Bone marrow (tissue), 2 donors: ENCODE measurements at regions not wholly inside any gene's neighbourhood (a gene's known extent, or its start where the extent isn't known, plus 50 kb on each side); places are given as distances from the start of the nearest gene placed in this dataset.
"Not testable (repeated sequence)": the region's sequence is repeated elsewhere in the genome, so short reads cannot be mapped to it uniquely, and the experiment has no call there.

Experiments
- DNase-seq, 2 donors: peaks; one replicate each; lab custom pipeline; 2025; lab: John Stamatoyannopoulos, UW

DNA sequence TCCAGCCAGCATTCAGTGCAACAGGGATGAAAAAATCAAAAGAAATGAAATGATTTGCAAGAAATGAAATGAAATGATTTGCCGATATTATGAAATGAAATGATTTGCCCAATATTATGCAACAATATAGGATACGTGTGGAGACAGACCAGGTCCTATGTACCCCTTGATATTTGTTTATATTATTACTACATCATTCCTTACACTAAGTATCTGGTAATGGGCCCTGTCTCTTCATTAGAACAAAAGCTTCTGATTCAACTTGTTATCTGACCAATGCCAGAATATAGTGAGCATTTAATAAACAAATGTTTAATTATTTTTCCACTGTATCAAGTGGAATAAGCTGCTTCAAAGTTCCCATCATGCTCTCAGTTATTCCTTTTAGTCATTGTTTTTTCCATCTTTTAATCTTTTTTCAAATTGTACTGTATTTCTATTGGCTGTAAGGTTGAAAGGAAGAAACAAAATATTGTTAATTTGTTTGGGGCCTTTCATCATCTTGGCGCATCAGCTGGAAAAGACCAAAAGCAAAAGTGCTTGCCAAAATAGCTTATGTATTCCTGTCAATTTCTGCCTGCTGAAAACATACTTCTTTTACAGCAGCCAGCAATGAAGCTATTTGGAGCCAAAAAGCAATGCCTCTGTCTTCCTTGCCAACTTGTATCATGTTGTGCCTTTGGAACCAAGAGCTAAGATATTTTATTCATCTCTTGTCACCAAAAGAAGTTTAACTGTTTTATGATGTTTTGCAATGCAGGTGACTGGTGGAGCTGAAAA is 2314.9 kb downstream of the LRRC4C start:
- DNase-seq: no peak

DNA sequence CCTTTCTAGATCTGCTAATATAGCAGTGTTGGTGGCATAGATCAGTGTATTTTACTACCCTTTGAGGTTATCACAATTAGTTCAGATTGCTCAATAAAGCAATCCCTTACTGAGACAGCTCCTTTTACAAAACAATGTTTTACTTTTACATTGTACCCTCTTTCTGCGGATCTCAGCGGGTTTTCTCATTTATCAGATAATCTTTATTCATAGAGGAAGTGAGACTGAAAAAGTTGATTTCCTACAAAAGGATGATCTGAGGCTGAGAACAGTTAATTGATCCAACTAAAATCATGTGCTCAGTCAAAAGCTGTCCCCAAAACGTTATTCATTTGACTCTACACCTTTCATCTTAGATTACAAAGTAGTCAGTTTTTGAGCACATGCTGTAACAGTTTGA is 2319.9 kb downstream of the LRRC4C start:
- no peak for DNase-seq

DNA sequence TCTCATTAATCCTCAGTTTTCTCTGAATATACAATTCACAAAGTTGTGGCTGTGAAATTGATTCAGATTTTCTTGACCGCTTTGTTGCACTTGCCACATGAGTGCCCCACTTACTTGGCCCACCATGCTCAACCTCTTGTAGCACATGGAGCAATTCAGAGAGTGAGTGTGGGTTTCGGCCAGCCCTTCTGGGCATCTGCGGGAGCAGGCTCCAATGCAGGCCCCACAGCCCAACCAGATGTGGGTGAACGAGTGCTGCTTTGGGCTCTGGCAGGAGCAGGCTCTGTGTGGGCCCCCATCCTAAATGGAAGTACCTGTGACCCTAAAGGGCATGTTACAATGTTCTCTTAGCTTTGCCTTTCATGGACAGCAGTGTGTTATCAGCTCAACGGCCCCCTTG is 2338.6 kb downstream of the LRRC4C start:
- no peak for DNase-seq

DNA sequence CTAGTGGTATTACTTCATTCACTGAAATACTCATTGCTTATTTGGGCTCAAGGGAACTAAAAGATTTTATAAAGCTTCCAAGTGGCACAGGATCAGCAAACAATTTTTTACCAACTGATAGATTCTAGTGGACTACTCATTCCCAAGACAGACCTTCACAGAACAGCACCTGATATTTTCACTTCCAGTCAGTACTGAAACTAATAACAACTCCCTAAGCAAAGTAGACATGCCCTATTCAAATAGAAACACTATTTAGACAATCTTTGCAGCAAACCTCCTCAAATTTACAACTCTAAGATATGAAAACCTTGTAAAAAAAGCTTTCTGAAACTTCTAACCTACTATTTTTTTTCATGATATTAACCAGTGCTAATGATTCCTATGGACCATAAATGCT is 2345.8 kb downstream of the LRRC4C start:
- no peak for DNase-seq

DNA sequence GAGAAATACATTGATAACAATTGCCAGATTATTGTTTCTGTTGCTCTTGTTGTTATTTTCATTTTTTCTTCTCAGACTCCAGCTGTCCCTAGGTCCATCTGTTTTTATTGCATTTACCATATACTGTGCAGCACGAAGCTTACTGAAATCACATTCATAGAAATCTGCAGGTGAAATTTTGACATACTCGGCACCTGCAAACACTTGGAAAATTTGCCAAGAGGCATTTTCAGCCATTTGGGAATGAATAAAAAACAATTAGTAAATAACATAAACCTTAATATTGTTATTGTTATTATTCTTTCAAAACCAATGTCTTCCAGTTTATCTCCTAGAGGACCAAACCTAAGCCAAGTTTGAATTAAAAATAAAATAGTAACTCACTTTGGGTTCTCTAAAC is 2357.2 kb downstream of the LRRC4C start:
- DNase-seq: no peak

DNA sequence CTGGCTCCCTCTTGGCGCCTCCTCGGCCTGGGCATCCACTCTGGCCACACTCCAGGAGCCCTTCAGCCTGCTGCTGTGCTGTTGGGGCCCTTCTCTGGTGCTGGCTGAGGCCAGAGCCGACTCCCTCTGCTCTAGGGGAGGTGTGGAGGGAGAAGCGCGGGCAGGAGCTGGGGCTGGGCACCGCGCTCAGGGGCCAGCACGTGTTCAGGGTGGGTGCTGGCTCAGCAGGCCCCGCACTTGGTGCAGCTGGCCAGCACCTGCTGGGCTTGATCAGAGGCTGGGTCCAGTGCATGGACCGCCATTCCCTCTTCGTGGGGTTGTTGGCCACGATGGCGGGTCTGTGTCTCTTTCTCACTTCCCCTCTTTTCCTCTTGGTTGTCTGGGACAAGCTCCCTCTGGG is 2381.0 kb downstream of the LRRC4C start:
- no peak for DNase-seq

DNA sequence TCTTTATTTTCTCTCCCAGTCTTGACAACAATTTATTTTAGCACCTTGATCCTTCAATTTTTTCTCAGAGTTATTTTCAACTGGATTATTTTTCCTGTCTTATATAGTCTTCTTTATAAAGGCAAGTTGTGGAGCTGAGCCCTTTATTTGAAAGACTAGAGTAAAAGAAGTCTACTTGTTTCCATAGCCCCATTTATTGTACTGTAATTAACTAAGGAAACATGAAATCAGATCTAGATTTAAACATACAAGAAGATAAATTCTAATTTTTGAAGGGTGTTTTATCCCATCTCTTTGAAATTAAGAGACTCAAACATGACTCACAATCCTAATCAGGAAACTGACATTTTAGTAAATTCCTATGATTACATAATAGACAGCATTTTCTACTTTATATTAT is 2421.8 kb downstream of the LRRC4C start:
- DNase-seq: no peak

DNA sequence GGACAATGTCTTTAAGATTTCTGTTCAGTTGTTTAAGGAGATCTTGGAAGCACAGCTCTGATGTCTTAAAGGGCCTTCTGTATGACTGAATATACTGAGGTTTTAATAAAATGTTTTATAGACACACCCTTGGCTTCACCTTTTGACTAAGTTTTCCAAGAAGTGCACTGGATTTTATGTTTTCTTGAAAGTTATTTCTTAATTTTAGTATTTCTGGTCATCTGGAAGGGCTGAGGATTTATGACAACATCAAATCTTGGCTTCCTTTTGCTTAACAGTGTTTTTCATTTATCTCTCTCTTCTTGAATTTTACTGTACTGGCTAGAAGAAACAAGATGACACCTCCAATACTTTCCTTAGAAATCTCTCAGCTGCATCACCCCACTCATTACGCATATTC is 2423.4 kb downstream of the LRRC4C start:
- no peak for DNase-seq

DNA sequence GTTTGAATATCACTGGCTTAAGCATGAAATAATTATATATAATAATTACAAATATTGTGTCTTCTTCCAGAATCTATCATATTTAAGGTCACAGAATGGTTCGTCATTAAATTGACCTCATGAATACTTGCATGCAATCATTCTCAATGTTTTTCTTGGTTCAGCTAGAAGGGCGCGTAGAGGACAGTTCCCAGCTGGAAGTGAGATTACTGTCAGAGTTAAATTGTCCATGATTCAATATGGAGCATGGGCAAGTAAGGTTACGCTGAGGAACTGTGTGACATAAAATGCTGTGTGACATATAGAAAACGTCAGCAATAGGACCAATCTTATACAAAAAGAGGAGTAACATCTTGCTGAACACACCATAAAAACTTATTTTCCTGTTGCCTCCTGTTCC is 2423.5 kb upstream of the RAG2 start:
- DNase-seq: no peak

DNA sequence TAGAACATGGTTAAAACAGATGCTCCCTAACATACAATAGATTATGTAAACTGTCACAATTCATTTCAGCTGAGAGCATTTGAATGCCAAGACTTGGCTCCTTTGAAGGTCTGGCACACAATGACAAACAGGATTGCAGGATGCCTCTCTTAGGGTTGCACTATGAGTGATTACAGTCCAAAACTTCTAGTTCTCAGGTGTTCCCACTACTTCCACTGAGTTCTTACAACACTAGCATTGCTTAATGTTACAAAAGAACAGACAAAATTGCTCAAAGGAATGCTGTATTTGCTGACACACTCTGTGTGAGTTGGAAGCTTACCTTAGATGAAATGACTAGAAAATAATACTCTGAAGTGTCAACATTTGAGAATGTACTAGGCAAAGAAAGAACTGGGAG is 2413.8 kb upstream of the RAG2 start:
- no peak for DNase-seq

DNA sequence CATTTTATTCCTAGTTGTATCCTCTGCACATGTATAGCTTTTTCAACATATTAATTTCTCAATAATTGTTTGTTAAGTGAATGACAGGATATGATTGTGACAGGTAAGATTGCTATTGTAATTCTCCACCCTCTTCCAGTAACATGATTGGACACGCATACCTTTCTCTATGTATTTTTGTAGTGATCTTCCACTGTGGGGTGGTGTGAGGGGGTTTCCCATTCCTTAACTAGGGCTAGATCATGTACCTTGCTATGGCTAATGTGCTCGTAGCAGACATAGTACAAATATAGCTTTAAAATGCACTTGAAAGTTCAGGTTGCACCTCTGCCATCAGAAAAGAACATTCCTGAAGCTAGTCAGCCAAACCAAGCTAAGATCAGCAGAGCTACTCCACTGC is 2392.8 kb upstream of the RAG2 start:
- DNase-seq: no peak

DNA sequence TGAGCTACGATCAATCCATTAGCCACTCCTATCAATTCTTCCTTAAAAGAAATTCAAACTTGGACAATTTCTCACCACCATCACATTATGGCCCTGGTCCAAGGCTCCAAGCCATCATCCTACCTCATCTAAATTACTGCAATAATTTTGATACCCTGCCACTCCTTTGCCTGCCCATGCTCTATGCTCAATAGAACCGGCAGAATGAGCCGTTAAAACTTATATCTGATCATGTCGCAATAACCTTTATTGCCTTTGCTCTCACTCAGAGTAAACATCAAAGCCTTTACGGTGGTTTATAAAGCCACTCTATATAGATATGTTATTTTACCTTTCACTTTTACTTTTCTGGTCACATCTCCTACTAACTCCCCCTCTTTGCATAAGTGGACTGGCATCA is 2392.1 kb upstream of the RAG2 start:
- DNase-seq: no peak

DNA sequence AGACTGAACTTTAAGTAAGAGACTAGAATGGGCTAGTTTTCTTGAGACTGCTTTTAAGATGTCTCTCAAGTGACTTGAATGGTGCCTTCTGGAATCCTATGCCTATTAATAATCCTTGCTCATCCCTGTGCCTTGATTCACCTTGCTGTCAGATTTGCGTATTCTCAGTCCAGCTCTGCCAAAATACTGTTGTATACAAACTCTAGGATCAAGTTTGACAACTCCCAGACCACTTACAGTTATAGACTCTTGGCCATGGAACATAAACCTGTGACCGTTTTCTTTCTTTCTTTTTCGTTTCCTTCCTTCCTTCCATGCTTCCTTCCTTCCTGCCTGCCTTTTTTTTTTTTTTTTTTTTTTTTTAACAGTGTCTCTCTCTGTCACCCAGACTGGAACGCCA is 2390.9 kb upstream of the RAG2 start:
- DNase-seq: no peak

DNA sequence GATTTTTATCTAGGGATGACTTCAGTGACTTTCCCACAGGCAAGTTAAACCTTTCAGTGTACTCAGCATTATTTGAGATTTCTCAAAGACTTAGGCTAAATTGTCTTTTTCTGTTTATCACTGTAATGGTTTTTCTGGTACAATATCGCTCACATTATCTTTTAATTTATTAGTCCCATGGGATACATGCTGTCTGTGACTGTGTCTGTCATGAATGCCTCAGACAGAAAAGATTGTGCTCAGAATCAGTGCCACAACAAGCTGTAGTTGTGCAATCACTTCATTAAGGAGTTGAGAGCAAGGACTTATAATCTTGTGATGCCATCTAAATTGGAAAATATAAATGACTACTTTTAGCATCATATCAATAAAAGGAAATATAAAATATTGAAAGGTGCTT is 2374.2 kb upstream of the RAG2 start:
- no peak for DNase-seq

DNA sequence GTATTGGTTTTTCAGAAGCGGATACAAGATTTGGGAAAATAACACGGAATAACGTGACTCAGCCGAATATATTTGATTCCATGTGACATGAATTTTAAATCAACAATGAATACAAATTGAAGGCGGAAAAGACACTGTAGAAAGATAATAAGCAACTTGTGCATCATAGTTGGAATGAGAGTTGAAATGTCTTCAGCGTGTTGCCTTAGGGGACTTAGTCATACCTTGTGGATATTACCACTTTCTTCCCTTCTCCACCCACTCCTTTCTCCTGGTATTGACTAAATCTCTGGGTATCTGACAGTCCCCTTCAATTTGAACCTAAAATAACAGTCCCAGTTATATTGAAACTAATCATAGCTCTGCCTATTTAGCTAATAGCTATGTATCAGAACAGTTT is 2373.1 kb upstream of the RAG2 start:
- no peak for DNase-seq

DNA sequence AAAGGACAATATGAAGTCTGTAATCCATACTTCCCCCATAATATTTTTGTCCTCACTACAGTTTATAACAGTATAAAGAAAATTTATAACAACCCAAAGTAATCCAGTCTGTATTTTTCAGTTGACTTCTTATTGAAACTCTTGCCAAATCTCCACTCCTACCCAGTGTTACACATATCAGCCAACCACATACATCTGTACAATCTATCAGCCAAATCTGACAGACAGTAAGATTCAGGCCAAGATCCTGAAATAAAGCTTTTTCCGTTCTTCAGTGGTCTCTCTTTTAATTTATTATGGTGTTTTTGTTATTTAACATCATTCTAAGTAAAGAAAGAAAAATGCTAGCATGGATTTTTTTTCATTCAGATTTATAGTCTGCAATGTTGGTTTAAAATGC is 2370.9 kb upstream of the RAG2 start:
- DNase-seq: no peak

DNA sequence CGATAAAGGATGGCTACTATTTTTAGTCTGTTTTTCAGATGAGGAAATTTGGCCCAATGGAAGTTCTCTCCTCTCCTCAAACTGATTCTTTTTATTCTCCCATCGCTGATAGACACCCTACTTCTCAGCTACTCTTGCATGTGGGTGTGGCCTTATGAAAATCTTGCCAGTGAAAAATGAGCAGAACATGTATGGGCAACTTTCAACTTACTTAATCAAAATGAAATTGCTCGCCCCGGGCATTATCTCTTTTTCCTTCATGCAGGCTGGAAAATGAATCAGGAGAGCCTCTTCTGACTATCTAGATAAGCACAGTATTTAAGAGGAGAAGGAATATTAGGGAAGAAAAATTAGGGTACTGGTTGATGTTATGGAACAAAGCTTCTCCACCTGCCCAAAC is 2354.7 kb upstream of the RAG2 start:
- no peak for DNase-seq

DNA sequence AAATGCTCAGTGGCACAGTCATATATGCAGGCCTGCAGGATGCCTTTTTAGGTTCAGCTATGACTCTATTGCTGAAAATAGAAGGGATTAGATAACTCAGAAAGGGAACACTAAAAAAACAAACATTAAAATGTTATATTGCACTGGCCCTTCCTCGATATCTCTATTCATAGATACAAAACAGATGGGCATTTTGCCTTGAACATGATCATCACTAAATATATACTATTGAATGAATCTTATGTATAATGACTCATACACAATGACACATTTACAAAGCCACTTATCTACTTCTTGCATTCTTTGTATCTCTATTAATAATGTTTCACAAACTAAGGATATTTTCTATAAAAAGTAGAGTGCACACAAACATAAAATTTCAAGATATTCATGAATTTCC is 2352.8 kb upstream of the RAG2 start:
- DNase-seq: no peak

DNA sequence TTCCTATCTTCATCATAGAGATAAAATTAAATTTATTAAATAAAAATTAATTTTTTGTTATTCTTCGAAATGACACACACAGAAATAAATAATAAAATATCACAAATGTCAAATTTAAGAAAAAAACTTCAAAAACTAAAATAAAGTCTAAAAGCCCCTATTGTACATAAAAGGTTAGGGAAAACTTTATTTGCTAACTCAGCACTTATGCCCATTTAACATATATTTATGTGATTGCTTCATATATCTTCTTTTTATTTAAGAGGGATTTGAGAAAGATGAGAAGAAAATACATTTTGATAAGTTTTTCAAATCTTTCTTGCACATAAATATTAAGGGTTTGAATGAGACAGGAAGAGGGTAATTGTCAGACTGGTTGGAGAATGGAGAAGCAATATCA is 2350.4 kb upstream of the RAG2 start:
- DNase-seq: no peak

DNA sequence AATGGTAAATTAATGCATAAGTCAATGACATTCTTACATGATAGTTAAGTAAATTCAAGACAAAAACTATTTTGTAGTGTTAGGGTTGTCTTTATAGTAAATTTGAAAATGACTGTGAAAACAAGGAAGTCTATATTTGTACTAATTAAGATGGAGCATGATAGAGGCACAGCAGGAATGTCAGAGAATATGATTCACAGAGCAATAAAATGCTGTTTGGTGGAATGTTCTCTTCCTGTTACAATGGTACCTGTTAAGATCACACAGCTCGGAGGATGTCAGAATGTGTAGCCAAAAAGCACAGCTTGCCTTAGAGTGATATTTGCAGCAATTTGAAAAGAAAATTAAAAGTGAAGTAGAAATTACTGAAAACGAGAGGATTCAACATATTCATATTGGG is 2339.7 kb upstream of the RAG2 start:
- DNase-seq: no peak

DNA sequence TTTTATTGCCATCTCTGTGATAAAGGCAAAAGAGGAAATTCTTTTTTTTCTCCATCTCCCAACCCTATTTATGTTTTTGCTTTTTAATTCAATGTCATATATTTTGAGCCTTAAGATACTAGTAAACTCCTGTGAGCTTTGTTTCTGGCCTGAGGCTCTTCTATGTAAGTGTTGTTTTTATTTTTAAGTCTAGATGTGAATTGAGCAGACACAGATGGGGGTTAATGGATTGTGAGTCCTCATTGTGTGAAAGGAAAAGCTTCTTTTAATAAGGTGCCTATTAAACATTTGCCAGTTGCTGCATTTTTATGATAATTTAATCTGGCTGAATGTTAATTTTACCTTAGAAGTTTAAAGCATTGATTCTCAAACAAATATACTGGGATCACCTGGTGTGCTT is 2337.9 kb upstream of the RAG2 start:
- DNase-seq: no peak

DNA sequence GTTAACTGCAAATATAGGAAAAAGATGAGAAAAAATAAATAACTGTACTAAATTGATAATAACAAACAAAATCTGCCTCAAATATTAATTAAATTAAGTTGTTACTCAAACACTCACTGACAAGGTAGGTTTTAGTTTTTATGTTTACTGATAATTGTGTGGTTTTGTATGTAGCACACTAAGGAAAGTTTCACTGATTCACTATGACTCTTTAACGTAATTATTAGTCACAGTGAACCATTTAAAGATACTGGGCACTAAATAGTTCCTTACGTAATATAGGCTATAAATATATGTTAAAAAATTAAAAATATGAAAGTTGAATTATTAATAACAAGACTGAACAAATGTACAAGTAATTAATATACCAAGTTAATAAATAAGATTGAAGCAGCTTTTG is 2330.0 kb upstream of the RAG2 start:
- DNase-seq: no peak

DNA sequence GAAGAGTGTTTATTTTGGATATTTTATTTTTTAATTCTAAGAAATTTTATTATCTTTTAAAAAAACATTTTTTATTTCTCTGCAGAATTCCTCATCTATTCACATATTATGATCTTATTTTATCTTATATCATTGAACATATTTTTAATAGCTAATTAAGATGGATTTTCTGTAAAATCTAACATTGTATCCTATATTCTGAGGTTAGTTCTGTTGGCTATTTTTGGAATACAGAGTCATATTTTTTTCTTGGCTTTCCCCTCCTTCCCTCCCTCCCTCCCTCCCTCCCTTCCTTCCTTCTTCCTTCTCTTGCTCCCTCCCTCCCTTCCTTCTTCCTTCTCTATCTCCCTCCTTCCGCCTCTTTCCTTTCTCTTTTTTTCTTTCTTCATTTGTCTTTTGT is 2326.6 kb upstream of the RAG2 start:
- DNase-seq: no peak

DNA sequence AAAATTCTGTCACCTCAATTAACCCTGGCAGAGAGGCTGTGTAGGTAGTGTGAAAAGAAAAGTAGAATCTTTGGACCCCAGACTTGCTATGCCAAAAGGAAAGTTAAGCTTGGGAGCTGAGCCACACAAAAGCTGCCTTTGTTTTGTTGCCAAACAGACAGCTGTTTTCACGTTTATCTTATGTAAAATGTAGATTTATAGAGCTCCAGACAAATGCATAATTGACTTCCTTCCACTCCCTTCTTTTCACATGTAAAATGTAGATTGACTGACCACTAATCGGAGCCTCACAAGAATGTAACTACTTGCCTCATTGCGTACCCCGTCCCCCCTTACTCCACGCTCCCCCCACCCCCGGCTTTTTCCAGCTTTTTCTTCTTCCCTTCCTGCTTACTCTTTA is 2302.2 kb upstream of the RAG2 start:
- DNase-seq: no peak

DNA sequence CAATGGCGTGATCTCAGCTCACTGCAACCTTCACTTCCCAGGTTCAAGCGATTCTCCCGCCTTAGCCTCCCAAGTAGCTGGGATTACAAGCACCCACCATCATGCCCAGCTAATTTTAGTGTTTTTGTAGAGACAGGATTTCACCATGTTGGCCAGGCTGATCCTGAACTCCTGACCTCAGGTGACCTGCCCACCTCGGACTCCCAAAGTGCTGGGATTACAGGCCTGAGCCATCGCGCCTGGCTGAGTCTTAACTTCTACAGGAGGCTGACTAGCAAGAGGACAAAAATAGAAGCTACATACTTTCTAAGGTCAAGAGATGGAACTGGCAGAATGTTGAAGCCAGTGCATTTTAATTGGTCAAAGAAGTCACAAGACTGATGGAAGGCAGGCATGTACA is 2296.2 kb upstream of the RAG2 start:
- not testable (repeated sequence) for DNase-seq
